Neural progenitor cell (in vitro differentiated cells): ENCODE measurements at regions not wholly inside any gene's neighbourhood (a gene's known extent, or its start where the extent isn't known, plus 50 kb on each side); places are given as distances from the start of the nearest gene placed in this dataset.
"Not testable (repeated sequence)": the region's sequence is repeated elsewhere in the genome, so short reads cannot be mapped to it uniquely, and the experiment has no call there.

Experiments used
- DNase-seq: peaks from one replicate; pipeline ENCODE4 v3.0.0-alpha.2; 2016; ENCODE audit warnings: low spot score
- H2AFZ ChIP-seq: fragments of 200-600 bp; sonication (generic); replicated peaks from 2 replicates; pipeline ENCODE4 v1.6.1; 2016; ENCODE audit warnings: antibody characterized with exemption
- H3F3A ChIP-seq: fragments of 200-600 bp; sonication (generic); 2 replicates; pipeline ENCODE4 v1.6.1; 2016; ENCODE audit warnings: antibody characterized with exemption, low read depth
- H3K27ac ChIP-seq: fragments of 200-600 bp; sonication (generic); 2 replicates; pipeline ENCODE4 v1.5.1; 2016; ENCODE audit warnings: mild to moderate bottlenecking
- H3K27me3 ChIP-seq: fragments of 200-600 bp; sonication (generic); 2 replicates; pipeline ENCODE4 v1.6.1; 2016; ENCODE audit warnings: mild to moderate bottlenecking, moderate library complexity
- H3K36me3 ChIP-seq: fragments of 200-600 bp; sonication (generic); 2 replicates; pipeline ENCODE4 v1.5.1; 2016
- H3K4me1 ChIP-seq: fragments of 200-600 bp; sonication (generic); 2 replicates; pipeline ENCODE4 v1.6.1; 2016; ENCODE audit warnings: mixed run types
- H3K4me2 ChIP-seq: fragments of 200-600 bp; sonication (generic); 2 replicates; pipeline ENCODE4 v1.6.1; 2016
- H3K4me3 ChIP-seq: fragments of 200-600 bp; sonication (generic); 2 replicates; pipeline ENCODE4 v1.5.1; 2016
- H3K79me2 ChIP-seq: fragments of 200-600 bp; sonication (generic); 2 replicates; pipeline ENCODE4 v1.6.1; 2016; ENCODE audit warnings: low read depth
- H3K9ac ChIP-seq: fragments of 200-600 bp; sonication (generic); 2 replicates; pipeline ENCODE4 v1.6.1; 2016
- H3K9me3 ChIP-seq: fragments of 200-600 bp; sonication (generic); 2 replicates; pipeline ENCODE4 v1.5.1; 2016; ENCODE audit warnings: low read depth
- H4K20me1 ChIP-seq: fragments of 200-600 bp; sonication (generic); 2 replicates; pipeline ENCODE4 v1.6.1; 2016; ENCODE audit warnings: low read depth
- H3K27ac Mint-ChIP-seq: 3 replicates; pipeline ENCODE4 v1.8.0; 2021; ENCODE audit warnings: mixed read lengths
- H3K27me3 Mint-ChIP-seq: 2 replicates; pipeline ENCODE4 v1.8.0; 2022; ENCODE audit warnings: low read depth, mild to moderate bottlenecking, inconsistent platforms, moderate library complexity, mixed read lengths; ENCODE audit not compliant: insufficient read depth
- H3K36me3 Mint-ChIP-seq: 3 replicates; pipeline ENCODE4 v1.8.0; 2021; ENCODE audit warnings: mixed read lengths
- H3K4me1 Mint-ChIP-seq: 3 replicates; pipeline ENCODE4 v1.8.0; 2021; ENCODE audit warnings: mixed read lengths
- H3K4me3 Mint-ChIP-seq: 3 replicates; pipeline ENCODE4 v1.8.0; 2021; ENCODE audit warnings: mild to moderate bottlenecking, moderate library complexity, mixed read lengths
- H3K9me3 Mint-ChIP-seq: 3 replicates; pipeline ENCODE4 v1.8.0; 2020; ENCODE audit warnings: mixed read lengths
- CTCF ChIP-seq: fragments of 200-600 bp; sonication (generic); IDR thresholded peaks from 2 replicates; pipeline ENCODE4 v1.5.1; 2017; ENCODE audit warnings: antibody characterized with exemption, mild to moderate bottlenecking
- EZH2 ChIP-seq: fragments of 200-600 bp; sonication (generic); IDR thresholded peaks from 2 replicates; pipeline ENCODE4 v1.6.1; 2017; ENCODE audit warnings: antibody characterized with exemption, mild to moderate bottlenecking, moderate library complexity
- EZH2phosphoT487 ChIP-seq: fragments of 200-600 bp; sonication (generic); IDR thresholded peaks from 2 replicates; pipeline ENCODE4 v1.6.1; 2017; ENCODE audit warnings: antibody characterized with exemption

DNA sequence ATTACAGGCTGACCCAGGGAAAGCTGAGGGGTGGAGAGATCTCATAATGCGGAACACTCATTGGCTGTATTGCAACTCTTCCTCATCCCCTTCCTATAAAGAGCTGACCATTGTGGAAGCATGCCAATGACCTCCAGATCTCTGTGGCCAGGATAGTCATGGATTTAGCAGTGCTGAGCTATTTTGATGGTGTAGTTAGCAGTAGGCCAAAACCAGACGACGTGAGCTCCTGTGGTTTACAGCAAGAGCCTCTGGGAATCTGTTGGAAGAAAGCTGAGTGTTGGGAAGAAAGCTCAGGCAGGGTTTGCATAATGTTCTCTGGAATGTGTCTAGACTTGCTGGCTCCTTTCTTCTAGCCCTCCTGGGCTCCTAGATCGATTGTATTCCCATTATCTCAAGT is 187.5 kb upstream of the GPC6 start:
- TF ChIP-seq CTCF = no peak
- no peak for TF ChIP-seq EZH2
- no peak for TF ChIP-seq EZH2phosphoT487
- Mint-ChIP-seq H3K27me3 (peaks cover 5% of the 10 kb centered on the region), H3K9me3 (peaks cover 3% of the 10 kb centered on the region), H3K27ac (no peak overlapping the region), H3K4me3 (no peak overlapping the region), H3K36me3 (no peaks in the 10 kb centered on the region), H3K4me1 (peaks cover 7% of the 10 kb centered on the region)
- no peak overlapping the region for H3K9ac ChIP-seq
- H3K4me3 ChIP-seq = no peak overlapping the region
- DNase-seq = no peak
- no peaks in the 10 kb centered on the region for H3K27me3 ChIP-seq
- H3K27ac ChIP-seq = no peak overlapping the region
- H3K9me3 ChIP-seq = no peaks in the 10 kb centered on the region
- no peaks in the 10 kb centered on the region for H3K4me1 ChIP-seq
- H3K79me2 ChIP-seq = no peaks in the 10 kb centered on the region
- no peaks in the 10 kb centered on the region for H4K20me1 ChIP-seq
- H2AFZ ChIP-seq = no peak overlapping the region
- no peaks in the 10 kb centered on the region for H3K36me3 ChIP-seq
- H3F3A ChIP-seq = no peaks in the 10 kb centered on the region
- H3K4me2 ChIP-seq = no peak overlapping the region

- not testable (repeated sequence) for H3K9ac ChIP-seq, H3K27me3 Mint-ChIP-seq, H3K36me3 Mint-ChIP-seq, H3K4me2 ChIP-seq, H3K9me3 ChIP-seq, H3K27ac Mint-ChIP-seq, H3K36me3 ChIP-seq, H3K9me3 Mint-ChIP-seq, H3F3A ChIP-seq, H3K27ac ChIP-seq, H3K4me3 ChIP-seq, H3K4me1 ChIP-seq, H4K20me1 ChIP-seq, H3K27me3 ChIP-seq, H2AFZ ChIP-seq, DNase-seq, H3K79me2 ChIP-seq, H3K4me3 Mint-ChIP-seq
- peaks cover 13% of the 10 kb centered on the region for H3K4me1 Mint-ChIP-seq
Measured at GRCh38 chr13:93041566-93041965, 185.0 kb upstream of the GPC6 start.

- Histone ChIP-seq H3K27me3 (no peaks in the 10 kb centered on the region), H3F3A (no peaks in the 10 kb centered on the region), H3K4me3 (no peak overlapping the region), H3K9ac (no peak overlapping the region), H3K27ac (no peak overlapping the region), H4K20me1 (no peaks in the 10 kb centered on the region), H2AFZ (no peak overlapping the region), H3K9me3 (no peaks in the 10 kb centered on the region), H3K4me1 (no peaks in the 10 kb centered on the region), H3K79me2 (no peaks in the 10 kb centered on the region), H3K4me2 (no peak overlapping the region), H3K36me3 (no peaks in the 10 kb centered on the region)
- H3K4me1 Mint-ChIP-seq = peaks cover 10% of the 10 kb centered on the region
- H3K9me3 Mint-ChIP-seq = peaks cover 12% of the 10 kb centered on the region
- H3K36me3 Mint-ChIP-seq = no peaks in the 10 kb centered on the region
- H3K4me3 Mint-ChIP-seq = no peak overlapping the region
- no peak for DNase-seq
- TF ChIP-seq EZH2phosphoT487 = no peak
- TF ChIP-seq EZH2 = no peak
- no peak for TF ChIP-seq CTCF
- H3K27me3 Mint-ChIP-seq = peaks cover 2% of the 10 kb centered on the region
- H3K27ac Mint-ChIP-seq = no peak overlapping the region
Measured at GRCh38 chr13:93045836-93046235, 180.8 kb upstream of the GPC6 start.

DNA sequence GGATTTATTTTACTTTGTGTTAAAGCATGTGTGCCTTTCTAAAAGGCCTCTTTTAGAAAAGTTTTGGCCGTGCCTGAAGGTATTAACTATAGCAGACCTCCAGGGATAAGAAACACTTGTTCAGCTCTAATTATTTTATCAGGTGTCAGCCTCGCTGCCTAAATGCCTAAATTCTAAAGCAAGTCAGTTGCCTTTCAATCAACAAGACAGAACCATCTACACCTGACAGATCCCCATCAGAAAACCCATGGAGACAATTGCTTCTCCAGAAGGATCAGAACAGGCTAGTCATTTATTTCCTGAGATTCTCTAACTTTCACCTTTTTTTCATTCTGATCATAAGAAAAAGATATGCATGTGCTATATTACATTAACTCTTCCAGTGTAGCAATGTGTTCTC is 171.4 kb upstream of the GPC6 start:
- H3K9ac ChIP-seq = no peak overlapping the region
- no peaks in the 10 kb centered on the region for H3K27me3 ChIP-seq
- Mint-ChIP-seq H3K4me3 (no peak overlapping the region), H3K9me3 (no peaks in the 10 kb centered on the region), H3K4me1 (no peaks in the 10 kb centered on the region), H3K27ac (no peak overlapping the region), H3K36me3 (no peaks in the 10 kb centered on the region), H3K27me3 (no peaks in the 10 kb centered on the region)
- no peaks in the 10 kb centered on the region for H3F3A ChIP-seq
- no peaks in the 10 kb centered on the region for H3K36me3 ChIP-seq
- DNase-seq = no peak
- H3K4me1 ChIP-seq = no peaks in the 10 kb centered on the region
- H3K27ac ChIP-seq = no peak overlapping the region
- H2AFZ ChIP-seq = no peak overlapping the region
- no peaks in the 10 kb centered on the region for H3K9me3 ChIP-seq
- TF ChIP-seq EZH2phosphoT487 (no peak), CTCF (no peak), EZH2 (no peak)
- no peaks in the 10 kb centered on the region for H3K79me2 ChIP-seq
- no peak overlapping the region for H3K4me3 ChIP-seq
- H4K20me1 ChIP-seq = no peaks in the 10 kb centered on the region
- H3K4me2 ChIP-seq = no peak overlapping the region
